A549 (cell line): ENCODE measurements at regions not wholly inside any gene's neighbourhood (a gene's known extent, or its start where the extent isn't known, plus 50 kb on each side); places are given as distances from the start of the nearest gene placed in this dataset.

Source experiments
- CBX2 ChIP-seq: fragments of 200-600 bp; sonication (generic); IDR thresholded peaks from 2 replicates; pipeline ENCODE4 v1.6.1; 2016; ENCODE audit warnings: low read depth, mild to moderate bottlenecking, borderline replicate concordance
- CHD2 ChIP-seq: fragments of 150-350 bp; IDR thresholded peaks from 2 replicates; pipeline ENCODE4 v1.6.1; 2014; ENCODE audit warnings: low read length; ENCODE audit not compliant: partially characterized antibody
- CHD4 ChIP-seq: fragments of 200-600 bp; sonication (generic); IDR thresholded peaks from 2 replicates; pipeline ENCODE4 v1.6.1; 2016; ENCODE audit warnings: antibody characterized with exemption, mild to moderate bottlenecking, borderline replicate concordance
- CTCF ChIP-seq: fragments of >200 bp; sonication (Bioruptor Twin); formaldehyde crosslinking; IDR thresholded peaks from 3 replicates; pipeline ENCODE4 v1.5.1; 2016
- KDM1A ChIP-seq: fragments of 200-600 bp; sonication (generic); IDR thresholded peaks from 2 replicates; pipeline ENCODE4 v1.6.1; 2016; ENCODE audit warnings: low read depth, mild to moderate bottlenecking
- POLR2A ChIP-seq: IDR thresholded peaks from 2 replicates; pipeline ENCODE4 v1.6.1; 2012; ENCODE audit warnings: mild to moderate bottlenecking, low read length
- TF ChIP-seq, protein P1 (sequence below): fragments of 200-600 bp; sonication (generic); IDR thresholded peaks from 2 replicates; pipeline ENCODE4 v1.6.1; 2016; ENCODE audit warnings: antibody characterized with exemption, mild to moderate bottlenecking, moderate library complexity

- no peak for TF ChIP-seq CTCF
- no peak for TF ChIP-seq CHD4
- TF ChIP-seq CBX2 = no peak
- no peak for TF ChIP-seq KDM1A
- no peak for TF ChIP-seq POLR2A
- no peak for TF ChIP-seq CHD2
- TF ChIP-seq, protein P1, sequence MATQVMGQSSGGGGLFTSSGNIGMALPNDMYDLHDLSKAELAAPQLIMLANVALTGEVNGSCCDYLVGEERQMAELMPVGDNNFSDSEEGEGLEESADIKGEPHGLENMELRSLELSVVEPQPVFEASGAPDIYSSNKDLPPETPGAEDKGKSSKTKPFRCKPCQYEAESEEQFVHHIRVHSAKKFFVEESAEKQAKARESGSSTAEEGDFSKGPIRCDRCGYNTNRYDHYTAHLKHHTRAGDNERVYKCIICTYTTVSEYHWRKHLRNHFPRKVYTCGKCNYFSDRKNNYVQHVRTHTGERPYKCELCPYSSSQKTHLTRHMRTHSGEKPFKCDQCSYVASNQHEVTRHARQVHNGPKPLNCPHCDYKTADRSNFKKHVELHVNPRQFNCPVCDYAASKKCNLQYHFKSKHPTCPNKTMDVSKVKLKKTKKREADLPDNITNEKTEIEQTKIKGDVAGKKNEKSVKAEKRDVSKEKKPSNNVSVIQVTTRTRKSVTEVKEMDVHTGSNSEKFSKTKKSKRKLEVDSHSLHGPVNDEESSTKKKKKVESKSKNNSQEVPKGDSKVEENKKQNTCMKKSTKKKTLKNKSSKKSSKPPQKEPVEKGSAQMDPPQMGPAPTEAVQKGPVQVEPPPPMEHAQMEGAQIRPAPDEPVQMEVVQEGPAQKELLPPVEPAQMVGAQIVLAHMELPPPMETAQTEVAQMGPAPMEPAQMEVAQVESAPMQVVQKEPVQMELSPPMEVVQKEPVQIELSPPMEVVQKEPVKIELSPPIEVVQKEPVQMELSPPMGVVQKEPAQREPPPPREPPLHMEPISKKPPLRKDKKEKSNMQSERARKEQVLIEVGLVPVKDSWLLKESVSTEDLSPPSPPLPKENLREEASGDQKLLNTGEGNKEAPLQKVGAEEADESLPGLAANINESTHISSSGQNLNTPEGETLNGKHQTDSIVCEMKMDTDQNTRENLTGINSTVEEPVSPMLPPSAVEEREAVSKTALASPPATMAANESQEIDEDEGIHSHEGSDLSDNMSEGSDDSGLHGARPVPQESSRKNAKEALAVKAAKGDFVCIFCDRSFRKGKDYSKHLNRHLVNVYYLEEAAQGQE = no peak
Observed at GRCh38 chr18:27696148-27696547, 480.8 kb downstream of the CDH2 start.
